Rectal smooth muscle tissue (tissue), 1 donor: ENCODE measurements at regions not wholly inside any gene's neighbourhood (a gene's known extent, or its start where the extent isn't known, plus 50 kb on each side); places are given as distances from the start of the nearest gene placed in this dataset.
"Not testable (repeated sequence)": the region's sequence is repeated elsewhere in the genome, so short reads cannot be mapped to it uniquely, and the experiment has no call there.

Source experiments
- H3K27ac ChIP-seq: one replicate; pipeline ENCODE4 v1.7.0; 2013; ENCODE audit warnings: low read depth, low read length, inconsistent platforms
- H3K27me3 ChIP-seq: one replicate; pipeline ENCODE4 v1.7.0; 2013; ENCODE audit warnings: low read length; ENCODE audit not compliant: control insufficient read depth, insufficient read depth
- H3K36me3 ChIP-seq: one replicate; pipeline ENCODE4 v1.7.0; 2013; ENCODE audit warnings: low read length; ENCODE audit not compliant: control insufficient read depth, insufficient read depth
- H3K4me1 ChIP-seq: one replicate; pipeline ENCODE4 v1.7.0; 2013; ENCODE audit warnings: low read length; ENCODE audit not compliant: control insufficient read depth, insufficient read depth
- H3K4me3 ChIP-seq: one replicate; pipeline ENCODE4 v1.7.0; 2013; ENCODE audit warnings: low read length
- H3K9ac ChIP-seq: one replicate; pipeline ENCODE4 v1.7.0; 2013; ENCODE audit warnings: low read length

GRCh38 chr14:106674093-106674492 lies 1147.7 kb downstream of the TMEM121 start:
- not testable (repeated sequence) for H3K4me3 ChIP-seq, H3K9ac ChIP-seq, H3K4me1 ChIP-seq, H3K27me3 ChIP-seq, H3K36me3 ChIP-seq, H3K27ac ChIP-seq

DNA sequence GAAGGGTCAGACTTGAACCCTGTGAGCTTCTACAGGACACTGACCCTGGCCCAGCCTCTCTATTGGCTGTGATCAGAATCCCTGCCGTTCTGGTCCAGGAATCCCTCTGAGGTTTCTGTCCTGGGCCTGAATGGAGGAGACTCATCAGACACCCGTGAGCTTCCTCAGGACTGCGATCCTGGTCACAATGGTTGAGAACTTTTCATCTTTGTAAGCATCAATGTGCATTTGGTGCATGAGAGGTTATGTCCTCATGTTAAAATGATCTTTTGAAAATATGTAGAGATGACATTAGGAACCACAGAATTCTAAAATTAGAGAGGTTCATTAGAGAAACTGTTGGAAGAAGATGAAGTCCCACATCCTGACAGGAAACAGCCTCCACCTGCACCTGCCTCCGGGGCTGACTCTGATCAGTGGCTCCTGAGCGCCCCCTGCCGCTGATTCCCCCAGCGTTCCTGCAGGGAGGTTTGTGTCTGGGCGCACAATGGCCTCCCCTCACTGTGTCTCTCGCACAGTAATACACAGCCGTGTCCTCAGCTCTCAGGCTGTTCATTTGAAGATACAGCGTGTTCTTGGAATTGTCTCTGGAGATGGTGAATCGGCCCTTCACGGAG lies 1148.2 kb downstream of the TMEM121 start:
- H3K4me3 ChIP-seq, H3K27ac ChIP-seq, H3K9ac ChIP-seq, H3K4me1 ChIP-seq, H3K27me3 ChIP-seq, H3K36me3 ChIP-seq: not testable (repeated sequence)

DNA sequence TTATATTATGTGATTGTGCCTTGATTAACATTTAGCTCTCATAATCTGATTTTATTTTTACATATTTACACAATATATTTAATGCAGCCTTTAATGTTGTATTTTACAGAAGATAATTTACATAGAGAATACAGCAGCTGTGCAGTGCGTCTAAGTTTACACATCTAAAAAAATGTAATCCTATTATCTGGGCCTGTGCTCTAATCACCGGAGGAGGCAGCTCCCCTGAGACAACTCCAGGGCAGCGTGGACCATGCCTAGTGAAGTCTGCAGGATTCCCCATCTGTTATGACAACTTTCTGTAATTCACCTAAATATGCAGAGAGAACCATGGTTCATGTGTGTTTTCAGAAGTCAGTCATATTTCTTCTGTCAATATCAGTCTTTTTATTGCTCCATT lies 1149.3 kb downstream of the TMEM121 start:
- H3K27me3 ChIP-seq, H3K4me3 ChIP-seq, H3K27ac ChIP-seq, H3K4me1 ChIP-seq, H3K36me3 ChIP-seq, H3K9ac ChIP-seq: not testable (repeated sequence)

GRCh38 chr14:106679776-106680175 lies 1153.4 kb downstream of the TMEM121 start:
- Histone ChIP-seq H3K4me3 (no peak overlapping the region), H3K9ac (no peak overlapping the region), H3K27me3 (peaks cover 3% of the 10 kb centered on the region), H3K27ac (no peak overlapping the region), H3K36me3 (no peaks in the 10 kb centered on the region), H3K4me1 (no peaks in the 10 kb centered on the region)

- Histone ChIP-seq H3K9ac (no peak overlapping the region), H3K27me3 (peaks cover 3% of the 10 kb centered on the region), H3K4me1 (no peaks in the 10 kb centered on the region), H3K27ac (no peak overlapping the region), H3K4me3 (no peak overlapping the region), H3K36me3 (no peaks in the 10 kb centered on the region)
Observed at GRCh38 chr14:106681161-106681560, 1154.8 kb downstream of the TMEM121 start.

DNA sequence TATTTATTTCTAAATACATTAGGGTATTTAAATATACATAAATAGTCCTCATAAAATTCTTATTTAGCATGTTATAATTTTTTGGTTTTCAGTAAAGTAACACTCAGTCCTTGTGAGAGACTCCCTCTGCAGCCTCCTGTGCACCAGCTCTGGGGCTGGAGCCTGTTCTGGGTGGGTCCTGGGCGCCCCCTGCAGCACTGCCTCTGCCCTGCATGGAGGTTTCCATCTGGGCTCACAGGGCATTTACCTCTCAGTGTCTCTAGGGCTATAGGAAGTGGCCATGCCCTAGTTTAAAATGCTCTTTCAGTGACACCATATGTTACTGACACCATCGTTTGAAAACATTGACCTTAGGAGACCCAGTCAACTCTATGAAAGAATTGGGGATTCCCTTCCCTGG lies 1155.2 kb downstream of the TMEM121 start:
- Histone ChIP-seq H3K9ac (no peak overlapping the region), H3K4me1 (no peaks in the 10 kb centered on the region), H3K36me3 (no peaks in the 10 kb centered on the region), H3K27me3 (peaks cover 3% of the 10 kb centered on the region), H3K27ac (no peak overlapping the region), H3K4me3 (no peak overlapping the region)

GRCh38 chr14:106683631-106684030 lies 1157.2 kb downstream of the TMEM121 start:
- Histone ChIP-seq H3K9ac (no peak overlapping the region), H3K4me1 (no peaks in the 10 kb centered on the region), H3K4me3 (no peak overlapping the region), H3K27me3 (peaks cover 3% of the 10 kb centered on the region), H3K36me3 (no peaks in the 10 kb centered on the region), H3K27ac (no peak overlapping the region)

- peaks cover 3% of the 10 kb centered on the region for H3K27me3 ChIP-seq
- no peak overlapping the region for H3K9ac ChIP-seq
- no peak overlapping the region for H3K27ac ChIP-seq
- no peaks in the 10 kb centered on the region for H3K36me3 ChIP-seq
- H3K4me1 ChIP-seq: no peaks in the 10 kb centered on the region
- no peak overlapping the region for H3K4me3 ChIP-seq
Observed at GRCh38 chr14:106686533-106686932, 1160.2 kb downstream of the TMEM121 start.

GRCh38 chr14:106690333-106690891 lies 1164.0 kb downstream of the TMEM121 start:
- H3K4me1 ChIP-seq: no peaks in the 10 kb centered on the region
- no peaks in the 10 kb centered on the region for H3K36me3 ChIP-seq
- H3K27me3 ChIP-seq: no peaks in the 10 kb centered on the region
- no peak overlapping the region for H3K27ac ChIP-seq
- no peak overlapping the region for H3K4me3 ChIP-seq
- no peak overlapping the region for H3K9ac ChIP-seq

GRCh38 chr14:106691601-106692291 lies 1165.4 kb downstream of the TMEM121 start:
- H3K4me3 ChIP-seq: no peak overlapping the region
- H3K27me3 ChIP-seq: no peaks in the 10 kb centered on the region
- H3K4me1 ChIP-seq: no peaks in the 10 kb centered on the region
- H3K27ac ChIP-seq: no peak overlapping the region
- no peaks in the 10 kb centered on the region for H3K36me3 ChIP-seq
- H3K9ac ChIP-seq: no peak overlapping the region

DNA sequence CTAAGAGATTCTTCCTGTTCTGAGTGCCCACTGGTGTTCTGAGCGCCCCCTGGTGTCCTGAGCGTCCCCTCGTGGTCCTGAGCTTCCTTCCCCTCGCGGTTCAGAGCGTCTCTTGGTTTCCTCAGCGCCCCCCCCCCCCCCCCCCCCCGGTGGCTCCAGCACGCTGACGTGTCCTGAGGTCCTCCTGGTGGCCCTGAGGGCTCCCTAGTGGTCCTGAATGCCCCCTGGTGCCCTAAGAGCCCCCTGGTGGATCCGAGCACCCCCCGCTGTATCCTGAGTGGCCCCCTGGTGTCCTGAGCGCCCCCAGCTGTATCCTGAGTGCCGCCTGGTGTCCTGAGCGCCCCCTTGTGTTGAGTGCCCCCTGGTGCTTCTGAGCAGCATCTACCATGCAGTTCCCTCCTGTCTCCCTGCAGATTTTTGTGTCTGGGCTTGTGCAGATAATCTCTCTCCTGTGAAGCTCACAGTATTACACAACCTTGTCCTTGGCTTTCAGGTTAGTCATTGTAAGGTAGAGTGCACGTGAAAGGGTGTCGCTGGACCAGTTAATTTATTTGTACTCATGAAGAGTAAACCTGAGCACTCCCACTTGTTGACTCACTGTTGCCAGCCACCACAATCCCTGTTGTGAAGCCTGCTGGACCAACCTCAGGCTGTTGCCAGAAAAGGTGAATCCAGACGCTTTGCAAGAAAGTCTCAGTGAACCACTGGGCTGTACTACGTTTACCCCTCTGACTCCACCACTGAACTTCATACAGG lies 1168.4 kb downstream of the TMEM121 start:
- Histone ChIP-seq H3K36me3 (no peaks in the 10 kb centered on the region), H3K27ac (no peak overlapping the region), H3K4me3 (no peak overlapping the region), H3K4me1 (no peaks in the 10 kb centered on the region), H3K27me3 (no peaks in the 10 kb centered on the region), H3K9ac (no peak overlapping the region)

DNA sequence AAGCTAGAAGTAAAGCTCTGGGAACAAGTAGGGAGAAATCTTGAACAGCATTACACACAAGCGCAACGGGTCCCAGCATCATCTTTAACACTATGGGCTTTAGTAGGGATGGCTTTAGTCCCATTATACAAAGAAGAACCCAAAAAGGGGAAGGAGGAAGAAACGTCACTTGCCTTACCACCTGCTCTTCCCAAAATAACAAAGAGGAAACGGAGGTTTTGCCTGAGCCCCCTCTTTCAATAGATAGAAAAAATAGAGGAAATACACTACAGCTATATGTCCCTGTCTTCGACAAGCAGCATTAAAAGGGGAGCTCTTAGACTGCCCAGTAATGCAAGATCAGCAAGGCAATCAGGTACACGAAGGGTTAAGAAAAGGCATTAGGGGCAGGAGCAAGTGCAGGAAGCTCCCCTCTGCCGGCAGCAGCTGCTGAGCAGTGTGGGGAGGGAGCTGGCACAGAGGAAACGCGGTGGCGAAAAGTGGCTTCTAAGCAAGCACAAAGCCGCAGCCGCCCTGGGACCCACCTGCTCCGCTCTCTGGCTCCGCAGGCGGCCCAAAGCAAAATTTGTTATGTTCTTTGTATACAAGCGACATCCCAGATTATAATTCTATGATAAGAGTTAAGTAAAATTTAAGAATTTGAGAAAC lies 1172.4 kb downstream of the TMEM121 start:
- not testable (repeated sequence) for H3K27ac ChIP-seq, H3K4me3 ChIP-seq, H3K9ac ChIP-seq, H3K36me3 ChIP-seq, H3K27me3 ChIP-seq, H3K4me1 ChIP-seq
